GM23248 (cell line): ENCODE measurements at regions not wholly inside any gene's neighbourhood (a gene's known extent, or its start where the extent isn't known, plus 50 kb on each side); places are given as distances from the start of the nearest gene placed in this dataset.

ENCODE experiments used
- DNase-seq: peaks from one replicate; pipeline ENCODE4 v3.0.0-alpha.2; 2015
- H2AFZ ChIP-seq: fragments of 200-600 bp; sonication (generic); 2 replicates; pipeline ENCODE4 v1.6.1; 2016; ENCODE audit warnings: antibody characterized with exemption
- H3F3A ChIP-seq: fragments of 200-600 bp; sonication (generic); 2 replicates; pipeline ENCODE4 v1.6.1; 2016; ENCODE audit warnings: mild to moderate bottlenecking, antibody characterized with exemption, mixed run types; ENCODE audit not compliant: insufficient read depth
- H3K27ac ChIP-seq: fragments of 200-600 bp; sonication (generic); 2 replicates; pipeline ENCODE4 v1.5.1; 2016; ENCODE audit warnings: mild to moderate bottlenecking
- H3K27me3 ChIP-seq: fragments of 200-600 bp; sonication (generic); replicated peaks from 2 replicates; pipeline ENCODE4 v1.6.1; 2016; ENCODE audit warnings: mild to moderate bottlenecking; ENCODE audit not compliant: insufficient read depth
- H3K36me3 ChIP-seq: fragments of 200-600 bp; sonication (generic); 2 replicates; pipeline ENCODE4 v1.6.1; 2016; ENCODE audit warnings: low read depth, mild to moderate bottlenecking
- H3K4me1 ChIP-seq: fragments of 200-600 bp; sonication (generic); 2 replicates; pipeline ENCODE4 v1.6.1; 2016; ENCODE audit warnings: mild to moderate bottlenecking; ENCODE audit not compliant: insufficient read depth
- H3K4me2 ChIP-seq: fragments of 200-600 bp; sonication (generic); one replicate; pipeline ENCODE4 v1.6.1; 2016; ENCODE audit warnings: mild to moderate bottlenecking; ENCODE audit not compliant: unreplicated experiment
- H3K4me3 ChIP-seq: fragments of 200-600 bp; sonication (generic); 2 replicates; pipeline ENCODE4 v1.5.1; 2016; ENCODE audit warnings: mild to moderate bottlenecking
- H3K79me2 ChIP-seq: fragments of 200-600 bp; sonication (generic); 2 replicates; pipeline ENCODE4 v1.6.1; 2016; ENCODE audit warnings: mild to moderate bottlenecking; ENCODE audit not compliant: insufficient read depth
- H3K9ac ChIP-seq: fragments of 200-600 bp; sonication (generic); 2 replicates; pipeline ENCODE4 v1.6.1; 2016; ENCODE audit warnings: mild to moderate bottlenecking
- H3K9me2 ChIP-seq: fragments of 200-600 bp; sonication (generic); 2 replicates; pipeline ENCODE4 v1.6.1; 2016; ENCODE audit warnings: mixed run types, mild to moderate bottlenecking, moderate library complexity; ENCODE audit not compliant: insufficient read depth
- H3K9me3 ChIP-seq: fragments of 200-600 bp; sonication (generic); one replicate; pipeline ENCODE4 v1.6.1; 2017; ENCODE audit warnings: low read depth
- H4K20me1 ChIP-seq: fragments of 200-600 bp; sonication (generic); 2 replicates; pipeline ENCODE4 v1.6.0; 2016; ENCODE audit not compliant: insufficient read depth
- EZH2 ChIP-seq: fragments of 200-600 bp; sonication (generic); IDR thresholded peaks from 2 replicates; pipeline ENCODE4 v1.6.1; 2018; ENCODE audit warnings: antibody characterized with exemption, mild to moderate bottlenecking; ENCODE audit not compliant: insufficient read depth, poor library complexity, severe bottlenecking
- EZH2phosphoT487 ChIP-seq: fragments of 200-600 bp; sonication (generic); IDR thresholded peaks from 2 replicates; pipeline ENCODE4 v1.6.1; 2018; ENCODE audit warnings: antibody characterized with exemption, moderate library complexity, mild to moderate bottlenecking, low read depth; ENCODE audit not compliant: insufficient read depth
- WGBS, 2 experiments: methylation state at CpG; one replicate each; pipeline ENCODE4 v1.1.6; 2015 to 2017; ENCODE audit warnings: low lambda C conversion rate in 2 of 2, low coverage in 1 of 2; ENCODE audit errors: missing lambda C conversion rate in 2 of 2; 5-methylcytosine and 5-hydroxymethylcytosine counted together
- in situ Hi-C: fragments of 300-500 bp; cut with MboI; formaldehyde crosslinking; loops from 2 replicates; pipeline ENCODE4 v1.15.0; 2020

DNA sequence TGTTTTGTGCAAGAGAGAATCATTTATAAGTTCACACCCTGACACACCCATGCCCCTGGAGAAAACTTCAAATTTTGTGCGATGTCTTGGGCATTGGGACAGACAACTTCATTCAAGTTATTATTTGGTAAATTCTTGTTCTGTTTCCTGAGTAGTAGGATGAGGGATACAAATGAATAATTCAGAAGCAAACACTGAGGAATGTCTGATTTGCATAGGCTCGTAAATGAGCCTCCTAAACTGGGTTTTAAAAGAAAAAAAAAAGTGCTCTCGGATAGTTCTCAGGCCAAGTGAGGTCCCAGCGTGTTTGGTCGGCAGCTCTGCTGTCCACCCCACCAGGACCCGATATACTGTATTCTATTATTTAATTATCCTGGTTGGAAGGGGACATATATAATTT, 134.7 kb upstream of the CPM start:
- in situ Hi-C loops, result no loop called here
- no peaks in the 10 kb centered on the region for H4K20me1 ChIP-seq
- DNase-seq, result no peak
- 87 to 88% methylated on average over 6 of the region's 6 CpGs for WGBS, 2 experiments
- no peak overlapping the region for H2AFZ ChIP-seq
- no peak overlapping the region for H3K9ac ChIP-seq
- H3K9me2 ChIP-seq, result no peaks in the 10 kb centered on the region
- no peaks in the 10 kb centered on the region for H3K9me3 ChIP-seq
- H3K4me1 ChIP-seq, result peaks cover 11% of the 10 kb centered on the region
- no peak overlapping the region for H3K4me2 ChIP-seq
- peaks cover 13% of the 10 kb centered on the region; the same call in 1 of the 2 replicates for H3F3A ChIP-seq
- H3K36me3 ChIP-seq, result no peaks in the 10 kb centered on the region
- H3K79me2 ChIP-seq, result no peaks in the 10 kb centered on the region
- no peaks in the 10 kb centered on the region for H3K27me3 ChIP-seq
- no peak overlapping the region for H3K4me3 ChIP-seq
- no peak for TF ChIP-seq EZH2
- no peak for TF ChIP-seq EZH2phosphoT487
- no peak overlapping the region for H3K27ac ChIP-seq

DNA sequence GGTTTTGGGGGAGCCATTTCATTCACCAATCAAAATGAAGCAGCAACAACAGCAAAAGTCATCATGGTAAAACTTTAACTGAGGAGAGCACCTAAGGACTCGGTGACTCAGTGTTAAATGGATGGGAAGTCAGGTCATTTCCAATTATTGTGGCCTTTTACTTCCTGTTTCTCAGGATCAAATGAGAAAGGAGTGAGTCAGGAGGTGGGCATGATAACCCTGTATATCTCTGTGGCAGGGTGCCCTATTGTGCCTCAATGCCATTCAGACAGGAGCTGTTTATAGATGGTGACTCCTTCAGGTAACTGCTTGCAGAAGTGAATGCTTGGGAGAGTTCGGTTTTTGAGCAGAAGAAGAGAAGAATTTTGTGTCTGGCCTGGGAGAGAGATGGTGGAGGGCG, 135.5 kb upstream of the CPM start:
- no peak overlapping the region for H3K27ac ChIP-seq
- no peak overlapping the region for H3K4me2 ChIP-seq
- H3K9me3 ChIP-seq, result no peaks in the 10 kb centered on the region
- peaks cover 11% of the 10 kb centered on the region for H3K4me1 ChIP-seq
- no peaks in the 10 kb centered on the region for H3K36me3 ChIP-seq
- peak; percentile 58 for DNase-seq
- no peaks in the 10 kb centered on the region for H3K79me2 ChIP-seq
- no peaks in the 10 kb centered on the region for H3K27me3 ChIP-seq
- in situ Hi-C loops, result no loop called here
- H3K4me3 ChIP-seq, result no peak overlapping the region
- no peaks in the 10 kb centered on the region for H4K20me1 ChIP-seq
- no peak overlapping the region for H3K9ac ChIP-seq
- no peaks in the 10 kb centered on the region for H3K9me2 ChIP-seq
- 80 to 82% methylated on average over 3 of the region's 3 CpGs for WGBS, 2 experiments
- TF ChIP-seq EZH2phosphoT487 (no peak), EZH2 (no peak)
- no peak overlapping the region for H2AFZ ChIP-seq
- 0 out of 2 replicates have a peak, but pooled peaks cover 9% of the 10 kb centered on the region for H3F3A ChIP-seq

DNA sequence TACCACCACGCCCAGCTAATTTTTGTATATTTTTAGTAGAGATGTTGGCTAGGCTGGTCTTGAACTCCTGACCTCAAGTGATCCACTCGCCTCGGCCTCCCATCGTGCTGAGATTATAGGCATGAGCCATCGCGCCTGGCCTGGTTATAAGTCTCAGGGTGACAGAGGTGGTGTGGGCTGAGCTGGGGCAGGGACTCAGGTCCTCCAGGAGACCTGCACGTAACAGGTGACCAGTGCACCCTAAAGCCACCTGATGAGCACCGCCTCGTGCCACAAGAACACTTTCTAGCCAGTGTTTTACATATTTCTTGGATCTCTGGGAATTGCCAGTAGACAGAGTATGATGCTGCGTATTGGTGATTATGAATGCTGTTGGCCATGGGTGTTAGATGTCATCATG, 136.5 kb upstream of the CPM start:
- TF ChIP-seq EZH2phosphoT487 (no peak), EZH2 (no peak)
- no peak overlapping the region for H3K4me2 ChIP-seq
- peaks cover 11% of the 10 kb centered on the region for H3K4me1 ChIP-seq
- no peak overlapping the region for H3K4me3 ChIP-seq
- H3F3A ChIP-seq, result 0 out of 2 replicates have a peak, but pooled peaks cover 9% of the 10 kb centered on the region
- no peaks in the 10 kb centered on the region for H3K9me3 ChIP-seq
- no peaks in the 10 kb centered on the region for H3K27me3 ChIP-seq
- no peaks in the 10 kb centered on the region for H3K9me2 ChIP-seq
- H4K20me1 ChIP-seq, result no peaks in the 10 kb centered on the region
- WGBS, 2 experiments, result 89 to 91% methylated on average over 10 of the region's 10 CpGs
- in situ Hi-C loops, result no loop called here
- no peaks in the 10 kb centered on the region for H3K79me2 ChIP-seq
- H3K36me3 ChIP-seq, result no peaks in the 10 kb centered on the region
- no peak overlapping the region for H3K9ac ChIP-seq
- DNase-seq, result no peak
- no peak overlapping the region for H2AFZ ChIP-seq
- H3K27ac ChIP-seq, result no peak overlapping the region

DNA sequence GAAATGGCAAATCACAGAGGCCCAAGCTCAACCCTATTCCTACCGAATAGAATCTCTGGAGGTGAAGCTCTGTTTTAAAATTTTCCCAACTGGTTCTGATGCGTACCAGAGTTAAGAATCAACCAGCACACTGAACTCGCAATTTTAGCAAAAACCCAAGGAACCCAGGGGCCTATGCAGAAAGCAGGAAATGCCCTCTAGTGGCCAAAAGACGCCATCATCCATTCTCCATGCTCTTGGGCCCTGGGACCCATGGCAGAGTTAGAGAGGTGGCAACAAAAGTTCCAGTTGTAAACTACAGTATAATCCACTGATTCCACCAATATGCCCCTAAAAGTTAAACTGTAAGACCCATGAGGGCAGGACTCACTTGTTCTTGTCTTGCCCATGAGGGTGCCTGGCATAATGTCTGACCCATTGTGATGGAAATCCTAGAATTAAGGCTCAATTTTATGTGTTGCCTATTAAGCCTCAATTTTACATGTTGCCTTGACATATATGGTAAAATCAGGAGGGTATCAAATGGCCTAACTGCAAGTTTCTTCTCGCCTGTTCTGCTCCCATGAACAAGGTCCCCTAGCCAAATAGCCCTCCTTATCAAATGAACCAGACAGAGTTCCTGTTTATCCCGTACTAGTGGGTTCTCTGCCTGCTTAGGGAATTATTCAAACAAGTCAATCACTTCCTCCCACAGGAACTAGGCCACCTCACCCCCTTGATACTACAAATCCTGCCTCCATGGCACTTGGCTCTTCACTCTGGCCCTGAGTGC, 137.5 kb upstream of the CPM start:
- DNase-seq, result peak; percentile 82
- Histone ChIP-seq H3K4me1 (peaks cover 11% of the 10 kb centered on the region), H3K27ac (no peak overlapping the region), H3K9me3 (no peaks in the 10 kb centered on the region), H3K79me2 (no peaks in the 10 kb centered on the region), H3K9me2 (no peaks in the 10 kb centered on the region), H3K4me3 (no peak overlapping the region), H3K4me2 (no peak overlapping the region), H3K27me3 (no peaks in the 10 kb centered on the region), H3K9ac (no peak overlapping the region), H4K20me1 (no peaks in the 10 kb centered on the region), H3F3A (0 out of 2 replicates have a peak, but pooled peaks cover 9% of the 10 kb centered on the region), H2AFZ (no peak overlapping the region), H3K36me3 (no peaks in the 10 kb centered on the region)
- in situ Hi-C loops, result loop anchor here (10.0 kb wide), 1 partner anchor 176 kb away; no protein-coding TSS in a partner anchor
- TF ChIP-seq EZH2phosphoT487 (no peak), EZH2 (no peak)
- 29% methylated on average over 6 of the region's 6 CpGs for WGBS, 2 experiments
